Pancreas (tissue), 10 donors: ENCODE measurements at regions not wholly inside any gene's neighbourhood (a gene's known extent, or its start where the extent isn't known, plus 50 kb on each side); places are given as distances from the start of the nearest gene placed in this dataset.

Experiments
- ATAC-seq, 4 donors: fragments of 200-7000 bp; cut with Tn5 transposase; one replicate each; pipeline versions ENCODE4 v1.8.0 to v1.9.1; 2020; ENCODE audit warnings: mild to moderate bottlenecking in 4 of 4, moderate library complexity in 4 of 4
- DNase-seq, 6 donors: peaks; one replicate each; pipeline ENCODE4 v3.0.0-alpha.2; 2020
- FAIRE-seq: peaks from 2 replicates; lab custom pipeline; 2012; peaks lifted over from hg19 to GRCh38; lab: Jason Lieb, UNC
- H3K27ac ChIP-seq, 4 donors: fragments of 200-600 bp; sonication (generic); 1 replicate in 3 of 4; 2 replicates in 1 of 4; pipeline versions ENCODE4 v1.5.0 to v1.8.0; 2020
- H3K27me3 ChIP-seq, 4 donors: fragments of 200-600 bp; one replicate each; pipeline ENCODE4 v1.8.0; 2021
- H3K36me3 ChIP-seq, 3 donors: fragments of 200-600 bp; sonication (generic) in 1 of 3; one replicate each; pipeline versions ENCODE4 v1.5.0 to v1.8.0; 2020 to 2021
- H3K4me1 ChIP-seq, 3 donors: fragments of 200-600 bp; one replicate each; pipeline ENCODE4 v1.8.0; 2021
- H3K4me3 ChIP-seq, 4 donors: fragments of 200-600 bp; sonication (generic) in 2 of 4; one replicate each; pipeline versions ENCODE4 v1.5.0 to v1.8.0; 2020 to 2021
- H3K9me3 ChIP-seq, 4 donors: fragments of 200-600 bp; one replicate each; pipeline ENCODE4 v1.8.0; 2021
- WGBS, 2 donors: extraction: QIAGEN DNeasy Blood & Tissue Kit; methylation state at CpG; one replicate each; pipeline ENCODE4 v1.1.7; 2013; 5-methylcytosine and 5-hydroxymethylcytosine counted together
- intact Hi-C, 3 donors: fragments of 100-400 bp; cut with DNase I; formaldehyde crosslinking; loops; one replicate each; pipeline versions ENCODE4 v1.11.1 to v1.14.2; 2022
- TF ChIP-seq, protein P1 (sequence below), 4 donors: fragments of 200-600 bp; sonication (generic) in 3 of 4; IDR thresholded peaks; one replicate each; pipeline versions ENCODE4 v1.5.0 to v1.8.0; 2021; ENCODE audit warnings: antibody characterized with exemption in 4 of 4
- donor health status: healthy with polysubstance abuse.
- donor health status: DM: no; HTN: no; CAD: no; lungs with moderate emphysema.
- donor health status: DM: no; HTN: no; CAD: no.
- donor health status: control.
- donor health status: control.
- donor health status: Bipolar disorder and iron deficiency.
- donor health status: DM: yes; HTN: yes; CAD: no.
- donor health status: DM: no; HTN: no; CAD: no.
- donor health status: DM: no; HTN: no; CAD: no.
- donor health status: DM: yes; HTN: yes; CAD: no.

DNA sequence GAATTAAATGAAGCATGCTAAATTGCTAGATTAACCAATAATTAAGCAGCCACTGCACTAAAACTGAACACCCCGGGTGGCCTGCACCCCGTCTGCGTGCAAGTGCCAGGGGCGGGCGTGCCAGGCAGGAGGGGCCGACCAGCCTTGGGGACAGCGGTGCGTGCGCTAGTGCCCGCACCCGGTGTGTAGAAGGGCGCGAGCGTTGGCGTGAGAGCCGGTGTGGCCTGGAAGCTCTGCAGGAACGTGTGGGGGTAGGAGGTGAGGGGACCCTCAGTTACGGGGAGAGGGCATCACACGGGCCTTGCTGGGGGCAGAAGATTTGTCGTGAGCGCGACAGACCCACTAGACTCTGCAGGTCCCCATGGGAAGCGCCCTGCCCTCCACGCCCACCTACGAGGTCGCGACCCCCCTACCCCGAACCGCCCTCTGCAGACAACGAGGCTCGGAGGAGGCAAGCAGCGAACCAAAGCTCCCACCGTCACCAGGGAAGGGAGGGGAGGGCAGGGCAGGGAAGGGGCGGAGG lies 105.8 kb downstream of the FAM53A start:
- ATAC-seq (no peak), DNase-seq (peak in 3 of 6 donors; percentile 42 to 70 (median 46)), FAIRE-seq (no peak)
- no peaks in the 10 kb centered on the region for H3K27me3 ChIP-seq
- H3K4me1 ChIP-seq, result peaks cover 0 to 4% (median 0%) of the 10 kb centered on the region in 3 donors
- no peak overlapping the region for H3K4me3 ChIP-seq
- intact Hi-C loops, result no loop called here
- H3K36me3 ChIP-seq, result no peaks in the 10 kb centered on the region
- TF ChIP-seq, protein P1, sequence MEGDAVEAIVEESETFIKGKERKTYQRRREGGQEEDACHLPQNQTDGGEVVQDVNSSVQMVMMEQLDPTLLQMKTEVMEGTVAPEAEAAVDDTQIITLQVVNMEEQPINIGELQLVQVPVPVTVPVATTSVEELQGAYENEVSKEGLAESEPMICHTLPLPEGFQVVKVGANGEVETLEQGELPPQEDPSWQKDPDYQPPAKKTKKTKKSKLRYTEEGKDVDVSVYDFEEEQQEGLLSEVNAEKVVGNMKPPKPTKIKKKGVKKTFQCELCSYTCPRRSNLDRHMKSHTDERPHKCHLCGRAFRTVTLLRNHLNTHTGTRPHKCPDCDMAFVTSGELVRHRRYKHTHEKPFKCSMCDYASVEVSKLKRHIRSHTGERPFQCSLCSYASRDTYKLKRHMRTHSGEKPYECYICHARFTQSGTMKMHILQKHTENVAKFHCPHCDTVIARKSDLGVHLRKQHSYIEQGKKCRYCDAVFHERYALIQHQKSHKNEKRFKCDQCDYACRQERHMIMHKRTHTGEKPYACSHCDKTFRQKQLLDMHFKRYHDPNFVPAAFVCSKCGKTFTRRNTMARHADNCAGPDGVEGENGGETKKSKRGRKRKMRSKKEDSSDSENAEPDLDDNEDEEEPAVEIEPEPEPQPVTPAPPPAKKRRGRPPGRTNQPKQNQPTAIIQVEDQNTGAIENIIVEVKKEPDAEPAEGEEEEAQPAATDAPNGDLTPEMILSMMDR (IDR thresholded peaks at IDR 0.05), result no peak
- no peak overlapping the region for H3K27ac ChIP-seq
- H3K9me3 ChIP-seq, result no peaks in the 10 kb centered on the region
- WGBS, 2 donors, result 13 to 15% methylated on average over 24 to 34 of the region's 34 CpGs

DNA sequence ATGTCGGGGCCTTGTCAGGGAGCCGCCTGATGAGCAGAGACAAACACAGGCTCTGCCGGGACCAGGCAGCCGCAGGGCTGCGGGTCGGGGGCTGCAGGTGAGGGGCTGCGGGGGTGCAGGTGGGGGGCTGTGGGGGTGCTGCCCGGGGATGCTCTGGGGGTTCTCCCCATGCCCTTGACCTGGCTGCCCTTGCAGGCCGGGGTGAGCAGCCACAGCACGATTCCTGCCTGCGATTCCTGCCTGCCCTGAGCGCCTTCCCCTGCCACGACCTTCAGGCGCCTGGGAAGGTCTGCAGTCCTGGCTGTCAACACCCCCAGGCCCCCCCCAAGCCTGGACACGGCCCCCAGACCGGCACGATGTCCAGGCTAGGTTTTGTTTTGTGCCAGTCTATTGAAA lies 106.3 kb downstream of the FAM53A start:
- H3K9me3 ChIP-seq, result no peaks in the 10 kb centered on the region
- peak in 3 of 6 donors; percentile 17 to 54 (median 51) for DNase-seq
- H3K36me3 ChIP-seq, result no peaks in the 10 kb centered on the region
- H3K4me3 ChIP-seq, result no peak overlapping the region
- ATAC-seq, result no peak
- FAIRE-seq, result no peak
- intact Hi-C loops, result no loop called here
- TF ChIP-seq, protein P1 (IDR thresholded peaks at IDR 0.05), result no peak
- no peak overlapping the region for H3K27ac ChIP-seq
- 24 to 34% methylated on average over 16 to 17 of the region's 17 CpGs for WGBS, 2 donors
- H3K4me1 ChIP-seq, result peaks cover 0 to 4% (median 0%) of the 10 kb centered on the region in 3 donors
- no peaks in the 10 kb centered on the region for H3K27me3 ChIP-seq

DNA sequence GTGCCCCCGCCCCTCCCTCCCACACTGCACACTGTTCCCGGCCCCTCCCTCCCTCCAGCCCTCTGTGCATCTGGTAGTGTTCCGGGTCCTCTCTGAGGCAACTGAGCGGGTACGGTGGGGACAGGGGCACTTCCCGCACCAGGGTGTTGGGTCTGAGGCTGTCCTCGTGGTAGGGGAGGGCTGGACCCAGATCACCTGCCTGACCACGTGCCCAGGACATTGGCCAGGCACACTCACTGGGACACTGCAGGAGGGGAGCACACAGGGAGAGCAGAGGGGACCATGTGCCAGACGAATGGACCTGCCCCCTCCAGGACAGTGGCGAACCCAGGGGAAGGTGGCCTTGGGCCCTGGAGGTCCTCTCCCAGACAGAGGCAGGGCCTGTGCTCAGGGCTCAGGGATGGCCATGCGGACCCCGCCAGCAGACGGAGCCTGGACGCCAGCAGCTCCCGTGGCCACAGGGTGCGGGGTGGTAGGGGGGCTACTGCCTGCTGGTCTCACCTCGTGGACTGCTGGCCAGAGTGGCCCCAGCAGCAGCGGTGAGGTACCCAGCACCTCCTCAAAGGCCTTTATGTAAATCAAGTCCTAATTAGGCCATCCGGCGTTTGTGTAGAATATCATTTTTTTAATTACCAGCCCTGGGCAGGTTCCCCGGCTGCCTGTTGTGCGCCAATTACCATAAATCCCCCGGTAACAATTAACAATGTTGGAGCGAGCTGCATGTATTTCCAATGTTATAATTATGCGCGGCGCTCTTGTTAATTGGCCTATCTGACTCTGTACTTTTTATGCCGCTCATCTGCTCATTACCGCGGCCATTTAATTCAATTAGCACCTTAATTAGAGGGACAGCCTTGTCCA lies 106.9 kb downstream of the FAM53A start:
- no peak for ATAC-seq
- Histone ChIP-seq H3K4me1 (peaks cover 0 to 4% (median 0%) of the 10 kb centered on the region in 3 donors), H3K36me3 (no peaks in the 10 kb centered on the region), H3K4me3 (no peak overlapping the region), H3K9me3 (no peaks in the 10 kb centered on the region), H3K27ac (no peak overlapping the region), H3K27me3 (no peaks in the 10 kb centered on the region)
- TF ChIP-seq, protein P1 (IDR thresholded peaks at IDR 0.05), result no peak
- DNase-seq, result peak in 3 of 6 donors; percentile 32 to 72 (median 55)
- FAIRE-seq, result no peak
- 60 to 73% methylated on average over 30 of the region's 30 CpGs for WGBS, 2 donors
- intact Hi-C loops, result no loop called here

DNA sequence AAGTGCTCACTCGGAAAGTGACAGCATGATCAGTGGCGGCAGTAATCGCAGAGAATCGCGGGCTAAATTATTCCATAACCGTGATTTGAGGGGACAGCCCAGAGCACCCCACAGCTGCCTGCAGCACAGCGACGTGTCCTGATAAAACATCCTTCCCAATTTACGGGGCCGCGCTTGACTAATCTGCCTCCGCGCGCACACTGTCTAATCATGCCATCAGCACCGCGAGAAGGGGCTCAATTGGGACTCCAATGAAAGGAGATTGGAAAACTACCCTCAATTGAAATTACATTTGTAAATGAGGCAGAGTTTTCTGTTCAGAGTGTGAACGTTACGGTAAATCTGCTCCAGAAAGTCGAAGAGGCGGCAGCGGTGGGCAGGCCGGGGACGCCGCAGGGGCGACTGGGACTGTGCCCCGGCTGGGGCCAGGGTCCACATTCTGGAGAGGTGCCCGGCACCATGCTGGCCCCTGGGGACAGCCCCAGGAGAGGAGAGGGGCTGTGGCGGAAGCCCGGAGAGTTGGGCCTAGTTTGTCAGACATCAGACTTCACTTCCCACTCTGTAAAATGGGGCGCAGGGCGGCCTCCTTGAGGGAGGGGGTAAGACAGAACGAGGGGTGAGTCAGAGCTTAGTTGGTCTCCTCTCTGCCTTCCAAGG lies 107.7 kb downstream of the FAM53A start:
- Histone ChIP-seq H3K27ac (no peak overlapping the region), H3K27me3 (no peaks in the 10 kb centered on the region), H3K36me3 (no peaks in the 10 kb centered on the region), H3K4me1 (peaks cover 0 to 4% (median 0%) of the 10 kb centered on the region in 3 donors), H3K9me3 (no peaks in the 10 kb centered on the region), H3K4me3 (no peak overlapping the region)
- intact Hi-C loops, result no loop called here
- ATAC-seq (no peak), FAIRE-seq (no peak), DNase-seq (peak in 3 of 6 donors; percentile 10 to 43 (median 34))
- TF ChIP-seq, protein P1 (IDR thresholded peaks at IDR 0.05), result no peak
- 83 to 86% methylated on average over 30 to 32 of the region's 32 CpGs for WGBS, 2 donors
